ENCODE measurements at regions not wholly inside any gene's neighbourhood (a gene's known extent, or its start where the extent isn't known, plus 50 kb on each side); places are given as distances from the start of the nearest gene placed in this dataset.

GRCh38 chr5:136699651-136700050 lies 334.3 kb upstream of the TRPC7 start:
- Histone ChIP-seq H3K4me3 (ENCODE audit: insufficient read depth, low read depth, low read length) (no peak overlapping the region), H2BK120ac (ENCODE audit: low read depth, low read length) (no peak overlapping the region), H3K4me2 (ENCODE audit: low read depth, low read length) (no peak overlapping the region), H3K36me3 (ENCODE audit: control insufficient read depth, insufficient read depth, low read length) (no peaks in the 10 kb centered on the region), H3K14ac (replicated peaks; ENCODE audit: low read depth, low read length) (no peak overlapping the region), H2AFZ (replicated peaks; ENCODE audit: low read length, poor library complexity) (no peak overlapping the region), H3K79me1 (ENCODE audit: low read depth in 1 of 2, low read length in 2 of 2) (no peaks in the 10 kb centered on the region), H3K18ac (ENCODE audit: low read depth, low read length) (no peak overlapping the region), H2AK5ac (ENCODE audit: low read depth, low read length) (no peak overlapping the region), H4K5ac (ENCODE audit: low read depth, low read length) (no peak overlapping the region), H3K27ac (ENCODE audit: insufficient read depth, low read length) (no peak overlapping the region), H4K20me1 (ENCODE audit: insufficient read depth, low read length) (no peaks in the 10 kb centered on the region), H4K8ac (ENCODE audit: low read depth in 2 of 2, low read length in 2 of 2) (no peak overlapping the region), H2BK15ac (ENCODE audit: low read depth, low read length) (no peak overlapping the region), H3K9ac (ENCODE audit: low read depth, low read length) (no peak overlapping the region), H3K4me1 (ENCODE audit: control insufficient read depth, insufficient read depth, low read length) (no peaks in the 10 kb centered on the region), H3K23ac (ENCODE audit: low read depth, low read length) (no peak overlapping the region), H4K91ac (ENCODE audit: insufficient read depth, low read depth, low read length) (no peak overlapping the region), H2BK20ac (ENCODE audit: low read depth, low read length) (no peak overlapping the region), H3K4ac (ENCODE audit: low read depth, low read length) (no peak overlapping the region), H3K9me3 (ENCODE audit: control insufficient read depth, insufficient read depth, low read length) (peaks cover 2% of the 10 kb centered on the region; the same call in 1 of the 2 replicates), H2BK5ac (ENCODE audit: low read depth, low read length, poor library complexity, severe bottlenecking) (no peak overlapping the region), H3K27me3 (ENCODE audit: control insufficient read depth, insufficient read depth, low read length) (no peaks in the 10 kb centered on the region), H2AK9ac (replicated peaks; ENCODE audit: low read depth, low read length, poor library complexity) (no peak overlapping the region), H3K56ac (ENCODE audit: extremely low read depth, insufficient read depth, low read length) (no peak overlapping the region), H3K9me1 (ENCODE audit: insufficient read depth, low read length) (no peaks in the 10 kb centered on the region)
- dilution Hi-C loops (cut with HindIII; ENCODE audit: low sequenced_read_pairs, unreplicated experiment) (no loop called here), intact Hi-C loops (cut with micrococcal nuclease) (no loop called here), in situ Hi-C loops (cut with MboI; ENCODE audit: low sequenced_read_pairs) (no loop called here)
- no TSS peak for BruUV-seq (replicated peaks)
- no CpG with 5 or more reads among the region's 7 CpGs for WGBS, 2 experiments (ENCODE audit: extremely low coverage in 2 of 2, insufficient read length in 1 of 2)
- DNase-seq (no peak), ATAC-seq (ENCODE audit: low read depth) (no peak)
- CTCF ChIA-PET: interaction anchor here (0.6 kb wide), 1 partner anchor 26 kb away, joined by 3 read pairs; no protein-coding TSS in a partner anchor
- POLR2A ChIA-PET (ENCODE audit: unreplicated experiment): no interaction called here
- TF ChIP-seq MXI1 (IDR thresholded peaks at IDR 0.05; ENCODE audit: borderline replicate concordance, low read depth, low read length) (no peak), MAZ (IDR thresholded peaks at IDR 0.05; ENCODE audit: borderline replicate concordance, low read depth, low read length) (no peak), CHD1 (IDR thresholded peaks at IDR 0.05; ENCODE audit: low read depth, low read length) (no peak), CEBPB (IDR thresholded peaks at IDR 0.05; ENCODE audit: low read depth, low read length) (no peak), FOS (IDR thresholded peaks at IDR 0.05; ENCODE audit: low read depth, low read length) (no peak), NFE2L2 (IDR thresholded peaks at IDR 0.05; ENCODE audit: low read depth, low read length) (no peak), USF2 (IDR thresholded peaks at IDR 0.05; ENCODE audit: low read depth, low read length) (no peak), RCOR1 (IDR thresholded peaks at IDR 0.05; ENCODE audit: insufficient replicate concordance, low read length) (no peak), MAFK (IDR thresholded peaks at IDR 0.05; ENCODE audit: low read depth, low read length) (no peak), RFX5 (IDR thresholded peaks at IDR 0.05; ENCODE audit: low read depth, low read length) (no peak), SMC3 (IDR thresholded peaks at IDR 0.05; ENCODE audit: low read depth, low read length) (no peak), BHLHE40 (IDR thresholded peaks at IDR 0.05; ENCODE audit: low read depth, low read length) (no peak), RAD21 (IDR thresholded peaks at IDR 0.05; ENCODE audit: low read length) (no peak), POLR2A (IDR thresholded peaks at IDR 0.05; ENCODE audit: low read depth, low read length) (no peak)
- TF ChIP-seq, protein P1, sequence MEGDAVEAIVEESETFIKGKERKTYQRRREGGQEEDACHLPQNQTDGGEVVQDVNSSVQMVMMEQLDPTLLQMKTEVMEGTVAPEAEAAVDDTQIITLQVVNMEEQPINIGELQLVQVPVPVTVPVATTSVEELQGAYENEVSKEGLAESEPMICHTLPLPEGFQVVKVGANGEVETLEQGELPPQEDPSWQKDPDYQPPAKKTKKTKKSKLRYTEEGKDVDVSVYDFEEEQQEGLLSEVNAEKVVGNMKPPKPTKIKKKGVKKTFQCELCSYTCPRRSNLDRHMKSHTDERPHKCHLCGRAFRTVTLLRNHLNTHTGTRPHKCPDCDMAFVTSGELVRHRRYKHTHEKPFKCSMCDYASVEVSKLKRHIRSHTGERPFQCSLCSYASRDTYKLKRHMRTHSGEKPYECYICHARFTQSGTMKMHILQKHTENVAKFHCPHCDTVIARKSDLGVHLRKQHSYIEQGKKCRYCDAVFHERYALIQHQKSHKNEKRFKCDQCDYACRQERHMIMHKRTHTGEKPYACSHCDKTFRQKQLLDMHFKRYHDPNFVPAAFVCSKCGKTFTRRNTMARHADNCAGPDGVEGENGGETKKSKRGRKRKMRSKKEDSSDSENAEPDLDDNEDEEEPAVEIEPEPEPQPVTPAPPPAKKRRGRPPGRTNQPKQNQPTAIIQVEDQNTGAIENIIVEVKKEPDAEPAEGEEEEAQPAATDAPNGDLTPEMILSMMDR (conservative IDR thresholded peaks at IDR 0.05; ENCODE audit: low read depth, low read length): no peak
- TF ChIP-seq, protein P2, sequence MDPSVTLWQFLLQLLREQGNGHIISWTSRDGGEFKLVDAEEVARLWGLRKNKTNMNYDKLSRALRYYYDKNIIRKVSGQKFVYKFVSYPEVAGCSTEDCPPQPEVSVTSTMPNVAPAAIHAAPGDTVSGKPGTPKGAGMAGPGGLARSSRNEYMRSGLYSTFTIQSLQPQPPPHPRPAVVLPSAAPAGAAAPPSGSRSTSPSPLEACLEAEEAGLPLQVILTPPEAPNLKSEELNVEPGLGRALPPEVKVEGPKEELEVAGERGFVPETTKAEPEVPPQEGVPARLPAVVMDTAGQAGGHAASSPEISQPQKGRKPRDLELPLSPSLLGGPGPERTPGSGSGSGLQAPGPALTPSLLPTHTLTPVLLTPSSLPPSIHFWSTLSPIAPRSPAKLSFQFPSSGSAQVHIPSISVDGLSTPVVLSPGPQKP (IDR thresholded peaks at IDR 0.05; ENCODE audit: borderline replicate concordance, low read depth, low read length): no peak

Measured in IMR-90 (cell line).